Prostate gland (tissue), 2 donors: ENCODE measurements at regions not wholly inside any gene's neighbourhood (a gene's known extent, or its start where the extent isn't known, plus 50 kb on each side); places are given as distances from the start of the nearest gene placed in this dataset.

Experiments
- DNase-seq: peaks from one replicate; pipeline ENCODE4 v3.0.0-alpha.2; 2019; ENCODE audit warnings: low spot score
- H3K27ac ChIP-seq, 2 donors: fragments of 200-600 bp; sonication (generic); 2 replicates each; pipeline ENCODE4 v1.5.1; 2017 to 2019
- H3K27me3 ChIP-seq: fragments of 200-600 bp; sonication (generic); replicated peaks from 2 replicates; pipeline ENCODE4 v1.5.1; 2019; ENCODE audit not compliant: insufficient read depth
- H3K36me3 ChIP-seq, 2 donors: fragments of 200-600 bp; sonication (generic); 1 replicate in 1 of 2; 2 replicates in 1 of 2; pipeline versions ENCODE4 v1.5.1 to v1.8.1; 2017 to 2019
- H3K4me1 ChIP-seq: fragments of 200-600 bp; sonication (generic); replicated peaks from 2 replicates; pipeline ENCODE4 v1.5.1; 2019
- H3K4me3 ChIP-seq, 2 donors: fragments of 200-600 bp; sonication (generic); 2 replicates each; pipeline ENCODE4 v1.5.1; 2017 to 2019
- H3K9me3 ChIP-seq: fragments of 200-600 bp; sonication (generic); 2 replicates; pipeline ENCODE4 v1.5.1; 2017
- CTCF ChIP-seq, 4 experiments: fragments of 200-600 bp in 2 of 4; fragments of 450-650 bp in 2 of 4; sonication (generic) in 2 of 4; IDR thresholded peaks; 1 replicate in 3 of 4; 2 replicates in 1 of 4; pipeline ENCODE4 v1.5.1; 2016 to 2019; ENCODE audit warnings: antibody characterized with exemption in 4 of 4, mild to moderate bottlenecking in 2 of 4, moderate library complexity in 2 of 4
- POLR2A ChIP-seq: fragments of 450-650 bp; IDR thresholded peaks from one replicate; pipeline ENCODE4 v1.6.1; 2016; ENCODE audit warnings: antibody characterized with exemption, mild to moderate bottlenecking
- POLR2AphosphoS5 ChIP-seq: sonication (generic); formaldehyde crosslinking; IDR thresholded peaks from one replicate; pipeline ENCODE4 v1.6.1; 2017; ENCODE audit warnings: antibody characterized with exemption
- WGBS: methylation state at CpG from one replicate; pipeline ENCODE4 v1.1.5; 2018; 5-methylcytosine and 5-hydroxymethylcytosine counted together
- intact Hi-C: fragments of 100-400 bp; cut with DNase I; formaldehyde crosslinking; loops from one replicate; pipeline ENCODE4 v1.14.2; 2022

- 47% methylated on average over 1 of the region's 1 CpG for WGBS
- Histone ChIP-seq H3K27ac (no peak overlapping the region), H3K27me3 (no peaks in the 10 kb centered on the region), H3K36me3 (no peaks in the 10 kb centered on the region), H3K4me3 (no peak overlapping the region), H3K9me3 (no peaks in the 10 kb centered on the region), H3K4me1 (no peaks in the 10 kb centered on the region)
- intact Hi-C loops = no loop called here
- DNase-seq = no peak
- TF ChIP-seq POLR2A (no peak), POLR2AphosphoS5 (no peak), CTCF (IDR thresholded peaks at IDR 0.05) (no peak)
Observed at GRCh38 chr20:18913701-18914100, 100.1 kb downstream of the SCP2D1 start.

DNA sequence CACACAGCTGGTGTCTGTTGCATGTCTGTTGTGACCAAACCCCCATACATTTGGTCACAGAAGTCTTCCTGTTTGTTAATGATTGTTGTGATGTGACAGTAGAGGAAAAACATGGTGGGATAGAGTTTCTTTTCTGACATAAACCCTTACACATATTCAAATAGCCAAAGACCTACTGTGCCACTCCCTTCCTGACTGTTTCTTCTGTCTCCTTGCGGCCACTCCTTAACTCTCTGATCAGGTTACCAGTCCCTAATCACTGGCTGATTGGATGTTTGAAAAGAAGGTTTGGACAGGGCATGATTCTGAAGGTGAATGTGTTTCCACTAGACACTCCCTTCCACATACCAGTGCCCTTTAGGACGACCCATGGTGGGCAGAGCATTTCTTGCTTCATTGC lies 101.2 kb downstream of the SCP2D1 start:
- Histone ChIP-seq H3K4me3 (no peak overlapping the region), H3K4me1 (no peaks in the 10 kb centered on the region), H3K9me3 (no peaks in the 10 kb centered on the region), H3K27me3 (no peaks in the 10 kb centered on the region), H3K36me3 (no peaks in the 10 kb centered on the region), H3K27ac (no peak overlapping the region)
- 81% methylated on average over 2 of the region's 2 CpGs for WGBS
- TF ChIP-seq CTCF (IDR thresholded peaks at IDR 0.05) (no peak), POLR2A (no peak), POLR2AphosphoS5 (no peak)
- DNase-seq = no peak
- intact Hi-C loops = no loop called here

DNA sequence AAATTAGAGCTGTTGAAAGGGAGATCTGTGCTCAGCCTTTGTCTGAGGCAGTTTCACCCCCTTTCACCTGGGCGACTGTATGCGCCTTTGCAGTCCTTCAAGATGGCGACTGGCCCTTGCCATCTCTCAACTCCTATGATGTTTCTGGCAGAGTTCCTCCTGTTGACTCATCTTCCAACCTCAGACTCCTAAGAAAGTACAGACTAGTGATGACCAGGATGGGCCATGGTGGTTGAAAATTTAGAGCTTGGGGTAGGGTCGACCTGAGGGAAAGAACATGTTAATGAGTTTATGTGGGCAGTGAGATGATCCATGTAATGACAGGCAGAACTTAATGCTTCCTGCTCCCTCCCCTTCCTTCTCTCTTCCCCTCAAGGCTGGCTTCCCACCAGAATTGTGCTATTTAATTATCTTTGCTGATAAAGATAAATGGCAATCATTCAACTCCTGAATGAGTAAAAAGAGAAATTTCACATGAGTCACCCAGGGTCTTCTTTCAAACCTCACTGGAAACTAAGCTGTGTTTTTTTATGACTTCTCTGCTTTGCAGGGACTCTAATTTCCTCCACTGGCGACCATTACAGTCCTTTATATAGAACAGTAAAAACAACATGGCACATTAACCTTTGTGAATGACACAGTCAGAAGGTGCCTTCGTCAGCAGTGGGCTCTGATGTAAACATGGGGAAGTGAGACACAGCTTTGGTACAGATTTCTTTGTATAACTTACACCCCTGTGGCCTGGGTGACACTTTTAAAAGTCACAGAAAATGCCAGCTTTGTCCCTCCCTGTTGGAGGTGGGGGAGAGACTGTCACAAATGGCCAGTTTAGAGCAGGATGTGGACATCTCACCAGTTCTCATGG lies 103.5 kb downstream of the SCP2D1 start:
- WGBS = 64% methylated on average over 6 of the region's 6 CpGs

GRCh38 chr20:18919996-18920395 lies 106.4 kb downstream of the SCP2D1 start:
- H3K4me1 ChIP-seq = no peaks in the 10 kb centered on the region
- TF ChIP-seq POLR2AphosphoS5 = no peak
- H3K27ac ChIP-seq = no peak overlapping the region
- no peaks in the 10 kb centered on the region for H3K9me3 ChIP-seq
- no peak overlapping the region for H3K4me3 ChIP-seq
- H3K27me3 ChIP-seq = no peaks in the 10 kb centered on the region
- no peaks in the 10 kb centered on the region for H3K36me3 ChIP-seq
- intact Hi-C loops = no loop called here
- WGBS = 90% methylated on average over 3 of the region's 3 CpGs
- DNase-seq = no peak

More for the DNA sequence above, 103.5 kb downstream of the SCP2D1 start:
- intact Hi-C loops = no loop called here
- Histone ChIP-seq H3K9me3 (no peaks in the 10 kb centered on the region), H3K27me3 (no peaks in the 10 kb centered on the region), H3K27ac (no peak overlapping the region), H3K4me3 (no peak overlapping the region), H3K36me3 (no peaks in the 10 kb centered on the region), H3K4me1 (no peaks in the 10 kb centered on the region)
- no peak for TF ChIP-seq POLR2AphosphoS5
- TF ChIP-seq CTCF (IDR thresholded peaks at IDR 0.05) = no peak
- no peak for TF ChIP-seq POLR2A
- DNase-seq = no peak

GRCh38 chr20:18921291-18921690 lies 107.7 kb downstream of the SCP2D1 start:
- 86% methylated on average over 3 of the region's 3 CpGs for WGBS
- Histone ChIP-seq H3K27me3 (no peaks in the 10 kb centered on the region), H3K36me3 (no peaks in the 10 kb centered on the region), H3K9me3 (no peaks in the 10 kb centered on the region), H3K27ac (no peak overlapping the region), H3K4me1 (no peaks in the 10 kb centered on the region), H3K4me3 (no peak overlapping the region)
- TF ChIP-seq POLR2AphosphoS5 = no peak
- no peak for TF ChIP-seq POLR2A
- no peak for TF ChIP-seq CTCF (IDR thresholded peaks at IDR 0.05)
- no peak for DNase-seq
- intact Hi-C loops = no loop called here
